ENCODE measurements at regions not wholly inside any gene's neighbourhood (a gene's known extent, or its start where the extent isn't known, plus 50 kb on each side); places are given as distances from the start of the nearest gene placed in this dataset.

GRCh38 chr6:98280492-98280891 is 553.9 kb upstream of the POU3F2 start:
- TF ChIP-seq CTCF (IDR thresholded peaks at IDR 0.05) = no peak
- no peaks in the 10 kb centered on the region for H3K36me3 ChIP-seq (ENCODE audit: control insufficient read depth, insufficient read depth, low read length)
- H3K4me3 Mint-ChIP-seq = no peak overlapping the region

GRCh38 chr6:98286620-98287019 is 547.8 kb upstream of the POU3F2 start:
- ATAC-seq (no peak), DNase-seq (no peak)
- no peaks in the 10 kb centered on the region for H3K4me1 Mint-ChIP-seq
- no peak overlapping the region for H3K4me3 ChIP-seq (ENCODE audit: low read length)
- no peak overlapping the region for H3K4me3 Mint-ChIP-seq
- H3K36me3 Mint-ChIP-seq = no peaks in the 10 kb centered on the region
- H3K27ac ChIP-seq (ENCODE audit: low read length) = no peak overlapping the region
- H3K27me3 Mint-ChIP-seq (ENCODE audit: low read depth in 2 of 2) = no peaks in the 10 kb centered on the region
- H3K36me3 ChIP-seq (ENCODE audit: control insufficient read depth, insufficient read depth, low read length) = no peaks in the 10 kb centered on the region
- no peak for TF ChIP-seq CTCF (IDR thresholded peaks at IDR 0.05)
- peaks cover 10 to 13% of the 10 kb centered on the region in 2 donors for H3K9me3 Mint-ChIP-seq
- H3K27me3 ChIP-seq (ENCODE audit: control insufficient read depth, insufficient read depth, low read length) = no peaks in the 10 kb centered on the region
- no peaks in the 10 kb centered on the region for H3K9me3 ChIP-seq (ENCODE audit: control insufficient read depth, insufficient read depth, low read length)
- 92% methylated on average over 2 of the region's 3 CpGs for WGBS (ENCODE audit: insufficient coverage)
- intact Hi-C loops (cut with micrococcal nuclease) = no loop called here
- H3K4me1 ChIP-seq (ENCODE audit: control insufficient read depth, insufficient read depth, low read length) = no peaks in the 10 kb centered on the region
- no peak overlapping the region for H3K27ac Mint-ChIP-seq

More at GRCh38 chr6:98280492-98280891, 553.9 kb upstream of the POU3F2 start:
- Mint-ChIP-seq H3K9me3 (peaks cover 10 to 12% of the 10 kb centered on the region in 2 donors), H3K36me3 (no peaks in the 10 kb centered on the region), H3K27me3 (ENCODE audit: low read depth in 2 of 2) (no peaks in the 10 kb centered on the region), H3K4me1 (no peaks in the 10 kb centered on the region), H3K27ac (no peak overlapping the region)
- H3K27ac ChIP-seq (ENCODE audit: low read length) = no peak overlapping the region
- H3K4me3 ChIP-seq (ENCODE audit: low read length) = no peak overlapping the region
- no peaks in the 10 kb centered on the region for H3K27me3 ChIP-seq (ENCODE audit: control insufficient read depth, insufficient read depth, low read length)
- ATAC-seq (no peak), DNase-seq (no peak)
- intact Hi-C loops (cut with micrococcal nuclease) = no loop called here
- H3K9me3 ChIP-seq (ENCODE audit: control insufficient read depth, insufficient read depth, low read length) = no peaks in the 10 kb centered on the region
- no peaks in the 10 kb centered on the region for H3K4me1 ChIP-seq (ENCODE audit: control insufficient read depth, insufficient read depth, low read length)

GRCh38 chr6:98287876-98288275 is 546.5 kb upstream of the POU3F2 start:
- intact Hi-C loops (cut with micrococcal nuclease) = no loop called here
- ATAC-seq = no peak
- Mint-ChIP-seq H3K36me3 (no peaks in the 10 kb centered on the region), H3K4me3 (no peak overlapping the region), H3K4me1 (no peaks in the 10 kb centered on the region), H3K9me3 (peaks cover 8 to 10% of the 10 kb centered on the region in 2 donors), H3K27ac (no peak overlapping the region), H3K27me3 (ENCODE audit: low read depth in 2 of 2) (no peaks in the 10 kb centered on the region)
- H3K4me3 ChIP-seq (ENCODE audit: low read length) = no peak overlapping the region
- H3K9me3 ChIP-seq (ENCODE audit: control insufficient read depth, insufficient read depth, low read length) = no peaks in the 10 kb centered on the region
- no peak for DNase-seq
- no peaks in the 10 kb centered on the region for H3K4me1 ChIP-seq (ENCODE audit: control insufficient read depth, insufficient read depth, low read length)
- no peaks in the 10 kb centered on the region for H3K36me3 ChIP-seq (ENCODE audit: control insufficient read depth, insufficient read depth, low read length)
- no peaks in the 10 kb centered on the region for H3K27me3 ChIP-seq (ENCODE audit: control insufficient read depth, insufficient read depth, low read length)
- H3K27ac ChIP-seq (ENCODE audit: low read length) = no peak overlapping the region
- TF ChIP-seq CTCF (IDR thresholded peaks at IDR 0.05) = no peak
- 70% methylated on average over 3 of the region's 3 CpGs for WGBS (ENCODE audit: insufficient coverage)

- H3K9me3 Mint-ChIP-seq = peaks cover 6 to 14% of the 10 kb centered on the region in 2 donors
These were observed 541.6 kb upstream of the POU3F2 start for GRCh38 chr6:98292810-98293209.

More at GRCh38 chr6:98292810-98293209, 541.6 kb upstream of the POU3F2 start:
- Histone ChIP-seq H3K27me3 (ENCODE audit: control insufficient read depth, insufficient read depth, low read length) (no peaks in the 10 kb centered on the region), H3K9me3 (ENCODE audit: control insufficient read depth, insufficient read depth, low read length) (no peaks in the 10 kb centered on the region), H3K27ac (ENCODE audit: low read length) (no peak overlapping the region), H3K4me3 (ENCODE audit: low read length) (no peak overlapping the region), H3K4me1 (ENCODE audit: control insufficient read depth, insufficient read depth, low read length) (no peaks in the 10 kb centered on the region), H3K36me3 (ENCODE audit: control insufficient read depth, insufficient read depth, low read length) (no peaks in the 10 kb centered on the region)
- no peak for TF ChIP-seq CTCF (IDR thresholded peaks at IDR 0.05)
- DNase-seq (no peak), ATAC-seq (no peak)
- WGBS (ENCODE audit: insufficient coverage) = 88% methylated on average over 1 of the region's 3 CpGs
- intact Hi-C loops (cut with micrococcal nuclease) = no loop called here
- no peaks in the 10 kb centered on the region for H3K36me3 Mint-ChIP-seq
- H3K4me1 Mint-ChIP-seq = no peaks in the 10 kb centered on the region
- no peak overlapping the region for H3K4me3 Mint-ChIP-seq
- H3K27ac Mint-ChIP-seq = no peak overlapping the region
- H3K27me3 Mint-ChIP-seq (ENCODE audit: low read depth in 2 of 2) = no peaks in the 10 kb centered on the region

Measured in natural killer cell (primary cell).